IMR-90 (cell line): ENCODE measurements at regions not wholly inside any gene's neighbourhood (a gene's known extent, or its start where the extent isn't known, plus 50 kb on each side); places are given as distances from the start of the nearest gene placed in this dataset.

Experiments
- ATAC-seq: fragments of 200-7000 bp; cut with Tn5 transposase; 2 replicates; pipeline ENCODE4 v1.9.1; 2020; ENCODE audit warnings: low read depth, mild to moderate bottlenecking, moderate library complexity
- BruUV-seq: library from RNA; stranded (reverse); fragments of 400-500 nt; replicated peaks from 2 replicates; lab custom pipeline; 2021; lab: Mats Ljungman, UMichigan
- CTCF ChIA-PET: fragments of 300-600 bp; formaldehyde crosslinking; extraction: SDS; loops from one replicate; lab custom pipeline; 2021; ENCODE audit warnings: antibody characterized with exemption; lab: Yijun Ruan, JAX
- POLR2A ChIA-PET: fragments of 300-600 bp; sonication (Branson Sonifier 250); formaldehyde crosslinking; loops from one replicate; lab custom pipeline; 2022; ENCODE audit warnings: antibody characterized with exemption; ENCODE audit not compliant: unreplicated experiment; lab: Charles Lee
- DNase-seq: peaks from one replicate; pipeline ENCODE4 v3.0.0; 2013
- H2AFZ ChIP-seq: replicated peaks from 2 replicates; pipeline ENCODE3; 2013; ENCODE audit warnings: low read length, mild to moderate bottlenecking; ENCODE audit not compliant: poor library complexity
- H2AK5ac ChIP-seq: 2 replicates; pipeline ENCODE4 v1.6.1; 2013; ENCODE audit warnings: low read depth, low read length, inconsistent platforms
- H2AK9ac ChIP-seq: replicated peaks from 2 replicates; pipeline ENCODE3; 2013; ENCODE audit warnings: mild to moderate bottlenecking, low read depth, low read length, moderate library complexity; ENCODE audit not compliant: poor library complexity
- H2BK120ac ChIP-seq: 2 replicates; pipeline ENCODE4 v1.6.1; 2013; ENCODE audit warnings: low read depth, low read length, inconsistent platforms
- H2BK15ac ChIP-seq: 3 replicates; pipeline ENCODE4 v1.6.1; 2013; ENCODE audit warnings: low read depth, low read length, inconsistent platforms
- H2BK20ac ChIP-seq: 2 replicates; pipeline ENCODE4 v1.6.1; 2013; ENCODE audit warnings: low read depth, mild to moderate bottlenecking, inconsistent platforms, low read length, moderate library complexity
- H2BK5ac ChIP-seq: 2 replicates; pipeline ENCODE4 v1.6.1; 2013; ENCODE audit warnings: mild to moderate bottlenecking, low read depth, low read length, inconsistent platforms; ENCODE audit not compliant: poor library complexity, severe bottlenecking
- H3K14ac ChIP-seq: replicated peaks from 2 replicates; pipeline ENCODE4 v1.6.1; 2013; ENCODE audit warnings: low read depth, low read length, inconsistent platforms
- H3K18ac ChIP-seq: 2 replicates; pipeline ENCODE4 v1.6.1; 2013; ENCODE audit warnings: low read depth, low read length, control low read depth
- H3K23ac ChIP-seq: 2 replicates; pipeline ENCODE4 v1.6.1; 2013; ENCODE audit warnings: low read depth, low read length, inconsistent platforms
- H3K27ac ChIP-seq: 2 replicates; pipeline ENCODE4 v1.5.1; 2013; ENCODE audit warnings: mild to moderate bottlenecking, control low read depth, low read length; ENCODE audit not compliant: insufficient read depth
- H3K27me3 ChIP-seq: 2 replicates; pipeline ENCODE4 v1.6.1; 2013; ENCODE audit warnings: low read length; ENCODE audit not compliant: control insufficient read depth, insufficient read depth
- H3K36me3 ChIP-seq: 2 replicates; pipeline ENCODE4 v1.6.1; 2013; ENCODE audit warnings: low read length, mixed read lengths; ENCODE audit not compliant: control insufficient read depth, insufficient read depth
- H3K4ac ChIP-seq: 2 replicates; pipeline ENCODE4 v1.6.1; 2013; ENCODE audit warnings: low read depth, low read length, inconsistent platforms
- H3K4me1 ChIP-seq: 2 replicates; pipeline ENCODE4 v1.6.1; 2013; ENCODE audit warnings: low read length, mixed read lengths; ENCODE audit not compliant: control insufficient read depth, insufficient read depth
- H3K4me2 ChIP-seq: 2 replicates; pipeline ENCODE4 v1.6.1; 2013; ENCODE audit warnings: low read depth, mild to moderate bottlenecking, control low read depth, low read length, moderate library complexity
- H3K4me3 ChIP-seq: 2 replicates; pipeline ENCODE4 v1.5.1; 2013; ENCODE audit warnings: low read depth, mild to moderate bottlenecking, control low read depth, low read length, moderate library complexity; ENCODE audit not compliant: insufficient read depth
- H3K56ac ChIP-seq: 2 replicates; pipeline ENCODE4 v1.6.1; 2013; ENCODE audit warnings: low read length, inconsistent platforms; ENCODE audit not compliant: insufficient read depth; ENCODE audit errors: extremely low read depth
- H3K79me1 ChIP-seq, 2 experiments: 2 replicates each; pipeline ENCODE4 v1.6.1; 2013; ENCODE audit warnings: low read length in 2 of 2, inconsistent platforms in 1 of 2, low read depth in 1 of 2
- H3K9ac ChIP-seq: 2 replicates; pipeline ENCODE4 v1.6.1; 2013; ENCODE audit warnings: low read depth, low read length, control low read depth
- H3K9me1 ChIP-seq: 2 replicates; pipeline ENCODE4 v1.6.1; 2013; ENCODE audit warnings: low read length, inconsistent platforms; ENCODE audit not compliant: insufficient read depth
- H3K9me3 ChIP-seq: 2 replicates; pipeline ENCODE4 v1.6.1; 2013; ENCODE audit warnings: low read length; ENCODE audit not compliant: control insufficient read depth, insufficient read depth
- H4K20me1 ChIP-seq: 2 replicates; pipeline ENCODE4 v1.6.1; 2013; ENCODE audit warnings: low read length, inconsistent platforms; ENCODE audit not compliant: insufficient read depth
- H4K5ac ChIP-seq: 2 replicates; pipeline ENCODE4 v1.6.1; 2013; ENCODE audit warnings: mild to moderate bottlenecking, low read depth, low read length, control low read depth
- H4K8ac ChIP-seq, 2 experiments: 2 replicates each; pipeline ENCODE4 v1.6.1; 2013; ENCODE audit warnings: low read depth in 2 of 2, low read length in 2 of 2, control low read depth in 1 of 2, inconsistent platforms in 1 of 2
- H4K91ac ChIP-seq: 2 replicates; pipeline ENCODE4 v1.6.1; 2013; ENCODE audit warnings: low read depth, low read length, inconsistent platforms; ENCODE audit not compliant: insufficient read depth
- MAZ ChIP-seq: IDR thresholded peaks from 2 replicates; pipeline ENCODE4 v1.6.1; 2012; ENCODE audit warnings: low read depth, mild to moderate bottlenecking, low read length, improper control_type of control experiment, moderate library complexity, borderline replicate concordance
- RAD21 ChIP-seq: IDR thresholded peaks from 2 replicates; pipeline ENCODE4 v1.6.1; 2012; ENCODE audit warnings: low read length, improper control_type of control experiment
- WGBS, 2 experiments: methylation state at CpG; one replicate each; pipeline versions ENCODE4 v1.1.5 to v1.1.7; 2013; ENCODE audit warnings: missing lambda C conversion rate in 2 of 2; ENCODE audit not compliant: insufficient read length in 1 of 2; ENCODE audit errors: extremely low coverage in 2 of 2; 5-methylcytosine and 5-hydroxymethylcytosine counted together
- dilution Hi-C: fragments of 300-500 bp; cut with HindIII; formaldehyde crosslinking; loops from one replicate; pipeline ENCODE4 v1.14.3; 2018; ENCODE audit warnings: low sequenced_read_pairs; ENCODE audit not compliant: unreplicated experiment
- in situ Hi-C: fragments of 300-500 bp; cut with MboI; formaldehyde crosslinking; loops from 3 replicates; pipeline ENCODE4 v1.14.3; 2019; ENCODE audit warnings: low sequenced_read_pairs, inconsistent platforms, mixed read lengths
- intact Hi-C: fragments of 100-400 bp; cut with micrococcal nuclease; formaldehyde crosslinking; loops from 2 replicates; pipeline ENCODE4 v1.10.0; 2022
- TF ChIP-seq, protein P1 (sequence below): fragments of 150-350 bp; IDR thresholded peaks from 2 replicates; pipeline ENCODE4 v1.6.1; 2017; ENCODE audit warnings: mild to moderate bottlenecking, antibody characterized with exemption, low read length, low read depth

DNA sequence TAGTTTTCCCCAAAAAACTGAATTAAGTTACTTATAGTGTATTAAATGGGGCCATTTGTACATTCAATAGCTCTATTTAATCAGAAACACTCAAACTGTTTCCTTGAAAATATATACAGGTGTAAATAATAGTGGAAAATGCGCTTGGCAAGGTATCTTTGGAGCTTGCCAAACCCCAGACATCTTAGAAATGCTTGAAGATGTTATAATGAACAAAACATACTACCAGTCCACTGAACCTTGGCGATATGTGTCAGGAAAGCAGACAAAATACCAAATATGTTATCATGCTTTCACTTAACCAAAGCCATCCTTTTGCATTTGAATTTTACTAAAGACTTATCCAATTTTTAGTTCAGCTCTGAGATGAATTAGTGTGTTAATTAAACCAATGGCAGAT lies 352.7 kb upstream of the SEMA3A start:
- Histone ChIP-seq H3K4me3 (no peak overlapping the region), H3K36me3 (no peaks in the 10 kb centered on the region), H2AK5ac (no peak overlapping the region), H2BK120ac (no peak overlapping the region; the same call in 1 of the 2 replicates), H3K18ac (no peak overlapping the region; the same call in 1 of the 2 replicates), H2AFZ (no peak overlapping the region), H3K27me3 (no peaks in the 10 kb centered on the region), H3K27ac (no peak overlapping the region), H3K4ac (no peak overlapping the region), H3K14ac (no peak overlapping the region), H4K91ac (no peak overlapping the region), H3K9me3 (no peaks in the 10 kb centered on the region; the same call in 1 of the 2 replicates), H2BK15ac (no peak overlapping the region), H2AK9ac (no peak overlapping the region), H2BK20ac (no peak overlapping the region), H3K9ac (no peak overlapping the region), H4K8ac (no peak overlapping the region), H3K4me1 (peaks cover 3% of the 10 kb centered on the region), H2BK5ac (no peak overlapping the region), H4K20me1 (no peaks in the 10 kb centered on the region), H4K5ac (no peak overlapping the region), H3K79me1 (no peaks in the 10 kb centered on the region), H3K9me1 (no peaks in the 10 kb centered on the region; the same call in 1 of the 2 replicates), H3K56ac (no peak overlapping the region), H3K23ac (no peak overlapping the region), H3K4me2 (no peak overlapping the region)
- DNase-seq: no peak
- no peak for ATAC-seq
- BruUV-seq: no TSS peak
- in situ Hi-C loops: no loop called here
- TF ChIP-seq, protein P1, sequence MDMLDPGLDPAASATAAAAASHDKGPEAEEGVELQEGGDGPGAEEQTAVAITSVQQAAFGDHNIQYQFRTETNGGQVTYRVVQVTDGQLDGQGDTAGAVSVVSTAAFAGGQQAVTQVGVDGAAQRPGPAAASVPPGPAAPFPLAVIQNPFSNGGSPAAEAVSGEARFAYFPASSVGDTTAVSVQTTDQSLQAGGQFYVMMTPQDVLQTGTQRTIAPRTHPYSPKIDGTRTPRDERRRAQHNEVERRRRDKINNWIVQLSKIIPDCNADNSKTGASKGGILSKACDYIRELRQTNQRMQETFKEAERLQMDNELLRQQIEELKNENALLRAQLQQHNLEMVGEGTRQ: no peak
- TF ChIP-seq MAZ (no peak), RAD21 (no peak)
- POLR2A ChIA-PET: no interaction called here
- no CpG with 5 or more reads among the region's 2 CpGs for WGBS, 2 experiments
- dilution Hi-C loops: no loop called here
- CTCF ChIA-PET: no interaction called here
- intact Hi-C loops: no loop called here
